Epithelial cell of proximal tubule (primary cell): ENCODE measurements at regions not wholly inside any gene's neighbourhood (a gene's known extent, or its start where the extent isn't known, plus 50 kb on each side); places are given as distances from the start of the nearest gene placed in this dataset.
A peak's percentile ranks its signal among the peaks of the same experiment; 100 is the strongest.

ENCODE experiments used
- DNase-seq: peaks from one replicate; pipeline ENCODE4 v3.0.0-alpha.2; 2011; ENCODE audit warnings: low read depth
- H3K4me3 ChIP-seq: 2 replicates; pipeline ENCODE4 v1.5.1; 2011; ENCODE audit warnings: low read depth, mild to moderate bottlenecking, low read length
- CTCF ChIP-seq: conservative IDR thresholded peaks from 2 replicates; pipeline ENCODE4 v1.5.1; 2012; ENCODE audit warnings: low read depth, mild to moderate bottlenecking, low read length

GRCh38 chr2:234649951-234650350 is 153.1 kb upstream of the ARL4C start:
- no peak overlapping the region for H3K4me3 ChIP-seq
- no peak for TF ChIP-seq CTCF
- no peak for DNase-seq

- TF ChIP-seq CTCF = no peak
- DNase-seq = no peak
- H3K4me3 ChIP-seq = no peak overlapping the region
Observed at GRCh38 chr2:234643407-234643806, 146.5 kb upstream of the ARL4C start.

GRCh38 chr2:234641086-234641485 is 144.2 kb upstream of the ARL4C start:
- TF ChIP-seq CTCF = no peak
- DNase-seq = no peak
- no peak overlapping the region for H3K4me3 ChIP-seq

- DNase-seq = peak; percentile 50
- no peak for TF ChIP-seq CTCF
- H3K4me3 ChIP-seq = no peak overlapping the region
Observed at GRCh38 chr2:234640657-234641056, 143.8 kb upstream of the ARL4C start.

GRCh38 chr2:234638966-234639365 is 142.1 kb upstream of the ARL4C start:
- TF ChIP-seq CTCF = no peak
- DNase-seq = no peak

GRCh38 chr2:234635284-234635683 is 138.4 kb upstream of the ARL4C start:
- DNase-seq = no peak
- peak; percentile 47 for TF ChIP-seq CTCF
- H3K4me3 ChIP-seq = no peak overlapping the region

More at GRCh38 chr2:234638966-234639365, 142.1 kb upstream of the ARL4C start:
- H3K4me3 ChIP-seq = no peak overlapping the region

GRCh38 chr2:234633581-234634230 is 136.8 kb upstream of the ARL4C start:
- no peak overlapping the region for H3K4me3 ChIP-seq
- no peak for DNase-seq
- TF ChIP-seq CTCF = no peak
